ENCODE measurements at regions not wholly inside any gene's neighbourhood (a gene's known extent, or its start where the extent isn't known, plus 50 kb on each side); places are given as distances from the start of the nearest gene placed in this dataset.

DNA sequence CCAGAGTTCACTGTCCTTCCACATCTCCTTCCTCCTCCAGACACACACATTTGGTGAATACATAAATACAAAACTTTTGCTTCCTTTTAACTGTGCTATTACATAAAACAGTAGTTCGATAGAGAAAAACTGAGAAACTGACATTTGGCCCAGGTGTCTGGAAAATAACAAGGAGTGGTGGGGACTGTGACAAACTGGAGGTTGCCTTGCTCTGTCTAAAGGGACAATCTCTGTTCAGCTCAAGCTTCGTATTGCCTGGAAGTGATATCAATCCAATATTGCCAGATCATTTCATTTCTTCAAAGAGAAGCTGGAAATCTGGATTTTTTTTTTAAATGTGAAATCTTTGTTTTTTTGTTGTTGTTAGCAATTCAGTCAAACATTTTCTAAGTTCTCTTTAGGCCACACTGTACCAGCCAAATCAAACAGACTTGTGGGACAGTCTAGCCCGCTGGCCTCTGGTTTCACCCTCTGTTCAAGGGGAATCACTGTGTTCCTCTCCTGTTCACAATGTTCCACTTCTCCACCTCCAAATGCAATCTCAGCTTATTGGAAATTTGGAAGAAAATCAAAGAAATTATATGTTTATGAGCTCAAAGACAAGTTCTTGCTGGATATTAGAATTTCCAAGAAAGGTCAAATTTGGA is 612.5 kb downstream of the KIF4B start:
- Histone ChIP-seq H3K14ac (ENCODE audit: insufficient read length) (no peak overlapping the region), H2BK12ac (ENCODE audit: low read depth, low read length) (no peak overlapping the region)
- 89% methylated on average over 3 of the region's 3 CpGs; no CpG with 5 or more reads in 1 of the 2 experiments for WGBS, 2 experiments (ENCODE audit: extremely low coverage in 1 of 2, insufficient coverage in 1 of 2, insufficient read length in 1 of 2, insufficient replicate concordance in 2 of 2, low coverage in 1 of 2, low lambda C conversion rate in 2 of 2, missing lambda C conversion rate in 1 of 2)
- TF ChIP-seq CREB1 (IDR thresholded peaks at IDR 0.05): no peak
- TF ChIP-seq CBX8 (IDR thresholded peaks at IDR 0.05; ENCODE audit: borderline replicate concordance, low read depth, low read length): no peak
- no peak for TF ChIP-seq BRCA1 (IDR thresholded peaks at IDR 0.05; ENCODE audit: low read depth, low read length)
- no peak for TF ChIP-seq TEAD4 (IDR thresholded peaks at IDR 0.05; ENCODE audit: low read depth, low read length)

More for the DNA sequence above, 612.5 kb downstream of the KIF4B start:
- Histone ChIP-seq H3K9me3 (ENCODE audit: insufficient read depth in 2 of 2, low read depth in 1 of 2, low read length in 1 of 2) (no peaks in the 10 kb centered on the region), H3K79me1 (ENCODE audit: low read depth, low read length) (no peaks in the 10 kb centered on the region), H2BK5ac (ENCODE audit: low read depth, low read length) (no peak overlapping the region), H2BK15ac (ENCODE audit: low read length) (no peak overlapping the region), H3K27ac (ENCODE audit: low read depth, low read length) (no peak overlapping the region), H4K8ac (ENCODE audit: extremely low read depth, insufficient read depth, low read length) (no peak overlapping the region), H3K36me3 (ENCODE audit: control insufficient read depth in 2 of 4, insufficient read depth in 4 of 4, low read length in 3 of 4) (no peaks in the 10 kb centered on the region), H3K4me3 (ENCODE audit: extremely low read depth in 1 of 4, insufficient read depth in 2 of 4, low read depth in 3 of 4, low read length in 4 of 4) (no peak overlapping the region), H3K79me2 (ENCODE audit: control insufficient read depth in 1 of 2, insufficient read depth in 2 of 2, low read length in 2 of 2) (no peaks in the 10 kb centered on the region), H3K4me1 (replicated peaks in 1 of 4; ENCODE audit: control insufficient read depth in 3 of 4, insufficient read depth in 4 of 4, low read length in 3 of 4) (no peaks in the 10 kb centered on the region; a peak in 1 of 7 replicates), H2AFZ (ENCODE audit: low read length) (no peak overlapping the region), H3K23me2 (ENCODE audit: low read depth, low read length) (no peaks in the 10 kb centered on the region), H3K18ac (ENCODE audit: extremely low read depth, low read length) (no peak overlapping the region), H2AK5ac (ENCODE audit: low read depth, low read length) (no peak overlapping the region), H4K91ac (replicated peaks; ENCODE audit: insufficient read length, low read length) (no peak overlapping the region), H4K20me1 (replicated peaks in 1 of 2; ENCODE audit: control insufficient read depth in 1 of 2, insufficient read depth in 2 of 2, low read length in 2 of 2) (no peaks in the 10 kb centered on the region), H2BK120ac (replicated peaks; ENCODE audit: low read depth, low read length) (no peak overlapping the region), H4K5ac (ENCODE audit: insufficient read length, low read depth, low read length) (no peak overlapping the region), H3K4me2 (ENCODE audit: insufficient read depth in 1 of 2, low read depth in 2 of 2, low read length in 2 of 2) (no peak overlapping the region), H3K9ac (replicated peaks in 1 of 4; ENCODE audit: extremely low read depth in 1 of 4, low read depth in 3 of 4, low read length in 3 of 4) (no peak overlapping the region), H3K56ac (replicated peaks; ENCODE audit: insufficient read length, low read depth, low read length) (no peak overlapping the region), H2BK20ac (ENCODE audit: low read length) (no peak overlapping the region), H3K23ac (ENCODE audit: insufficient read length) (no peak overlapping the region), H3K27me3 (replicated peaks in 1 of 4; ENCODE audit: control insufficient read depth in 3 of 4, extremely low read depth in 1 of 4, insufficient read depth in 3 of 4, low read length in 3 of 4) (peaks cover 0 to 1% (median 0%) of the 10 kb centered on the region in 4 experiments; a peak in 1 of 7 replicates), H3K4ac (replicated peaks; ENCODE audit: insufficient read length, low read depth, low read length) (no peak overlapping the region)
- POLR2A ChIA-PET (ENCODE audit: partially characterized antibody): no interaction called here
- no peak for FAIRE-seq
- no peak for DNase-seq (ENCODE audit: low read depth in 1 of 2, low spot score in 2 of 2)
- CTCF ChIA-PET (ENCODE audit: partially characterized antibody): interaction anchor here (0.8 to 1.2 kb wide), 3 partner anchors 29 to 74 kb away, joined by 3 to 4 read pairs (median 3); no protein-coding TSS in a partner anchor

Measured in H1 (cell line).